ENCODE measurements at regions not wholly inside any gene's neighbourhood (a gene's known extent, or its start where the extent isn't known, plus 50 kb on each side); places are given as distances from the start of the nearest gene placed in this dataset.

DNA sequence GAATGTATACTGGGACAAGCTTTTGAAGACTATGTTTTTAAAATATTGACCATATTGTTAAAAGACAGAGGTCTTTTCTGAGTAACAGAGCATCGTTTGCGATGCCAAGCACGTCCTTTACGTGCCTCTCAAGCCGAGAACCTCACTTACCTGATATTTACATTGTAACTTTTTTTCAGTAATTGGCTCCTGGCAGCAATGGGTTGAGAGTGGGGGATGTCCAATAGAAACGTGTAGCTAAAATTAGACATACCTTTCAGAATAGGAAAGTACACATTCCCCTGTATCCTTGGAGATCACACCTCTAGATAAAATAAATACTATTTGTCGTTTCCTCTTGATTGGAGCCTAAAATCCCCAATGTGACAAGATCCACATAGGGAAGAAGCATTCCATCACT lies 222.2 kb upstream of the RGS6 start:
- Histone ChIP-seq H3K27ac (ENCODE audit: low read depth in 1 of 2, low read length in 2 of 2) (no peak overlapping the region), H3K36me3 (ENCODE audit: control insufficient read depth in 4 of 4, insufficient read depth in 3 of 4, low read depth in 1 of 4, low read length in 3 of 4) (peaks cover 6 to 15% (median 9%) of the 10 kb centered on the region in 4 donors), H3K27me3 (ENCODE audit: control insufficient read depth in 4 of 4, insufficient read depth in 4 of 4, low read length in 3 of 4) (no peaks in the 10 kb centered on the region), H3K4me3 (ENCODE audit: low read depth in 1 of 3, low read length in 3 of 3) (no peak overlapping the region), H3K9ac (ENCODE audit: low read depth in 1 of 2, low read length in 2 of 2) (no peak overlapping the region), H3K9me3 (ENCODE audit: control insufficient read depth in 4 of 4, low read length in 3 of 4) (no peaks in the 10 kb centered on the region), H3K4me1 (ENCODE audit: control insufficient read depth in 4 of 4, insufficient read depth in 4 of 4, low read length in 3 of 4) (peaks cover 0 to 16% (median 11%) of the 10 kb centered on the region in 4 donors)
- DNase-seq (ENCODE audit: low spot score) = no peak
- 97% methylated on average over 7 of the region's 7 CpGs for WGBS
- TF ChIP-seq RXRA (IDR thresholded peaks at IDR 0.05) (no peak), GABPA (IDR thresholded peaks at IDR 0.05 in 1 of 2, conservative IDR thresholded peaks at IDR 0.05 in 1 of 2) (no peak), SP1 (IDR thresholded peaks at IDR 0.05) (no peak), RAD21 (IDR thresholded peaks at IDR 0.05) (no peak), TAF1 (conservative IDR thresholded peaks at IDR 0.05) (no peak), FOXA2 (IDR thresholded peaks at IDR 0.05) (no peak), REST (IDR thresholded peaks at IDR 0.05) (no peak), NR2F2 (IDR thresholded peaks at IDR 0.05) (no peak), CTCF (IDR thresholded peaks at IDR 0.05; ENCODE audit: low read depth, low read length, missing input control) (no peak), HNF4A (conservative IDR thresholded peaks at IDR 0.05) (no peak), YY1 (IDR thresholded peaks at IDR 0.05) (no peak), EGR1 (IDR thresholded peaks at IDR 0.05; ENCODE audit: low read depth in 2 of 2) (no peak), JUND (IDR thresholded peaks at IDR 0.05) (no peak), HNF4G (IDR thresholded peaks at IDR 0.05) (no peak), FOXA1 (IDR thresholded peaks at IDR 0.05) (no peak)
- TF ChIP-seq, protein P1, sequence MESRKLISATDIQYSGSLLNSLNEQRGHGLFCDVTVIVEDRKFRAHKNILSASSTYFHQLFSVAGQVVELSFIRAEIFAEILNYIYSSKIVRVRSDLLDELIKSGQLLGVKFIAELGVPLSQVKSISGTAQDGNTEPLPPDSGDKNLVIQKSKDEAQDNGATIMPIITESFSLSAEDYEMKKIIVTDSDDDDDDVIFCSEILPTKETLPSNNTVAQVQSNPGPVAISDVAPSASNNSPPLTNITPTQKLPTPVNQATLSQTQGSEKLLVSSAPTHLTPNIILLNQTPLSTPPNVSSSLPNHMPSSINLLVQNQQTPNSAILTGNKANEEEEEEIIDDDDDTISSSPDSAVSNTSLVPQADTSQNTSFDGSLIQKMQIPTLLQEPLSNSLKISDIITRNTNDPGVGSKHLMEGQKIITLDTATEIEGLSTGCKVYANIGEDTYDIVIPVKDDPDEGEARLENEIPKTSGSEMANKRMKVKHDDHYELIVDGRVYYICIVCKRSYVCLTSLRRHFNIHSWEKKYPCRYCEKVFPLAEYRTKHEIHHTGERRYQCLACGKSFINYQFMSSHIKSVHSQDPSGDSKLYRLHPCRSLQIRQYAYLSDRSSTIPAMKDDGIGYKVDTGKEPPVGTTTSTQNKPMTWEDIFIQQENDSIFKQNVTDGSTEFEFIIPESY (IDR thresholded peaks at IDR 0.05) = no peak
- TF ChIP-seq, protein P2, sequence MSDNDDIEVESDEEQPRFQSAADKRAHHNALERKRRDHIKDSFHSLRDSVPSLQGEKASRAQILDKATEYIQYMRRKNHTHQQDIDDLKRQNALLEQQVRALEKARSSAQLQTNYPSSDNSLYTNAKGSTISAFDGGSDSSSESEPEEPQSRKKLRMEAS (IDR thresholded peaks at IDR 0.05) = no peak
- TF ChIP-seq, protein P3, sequence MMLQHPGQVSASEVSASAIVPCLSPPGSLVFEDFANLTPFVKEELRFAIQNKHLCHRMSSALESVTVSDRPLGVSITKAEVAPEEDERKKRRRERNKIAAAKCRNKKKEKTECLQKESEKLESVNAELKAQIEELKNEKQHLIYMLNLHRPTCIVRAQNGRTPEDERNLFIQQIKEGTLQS (IDR thresholded peaks at IDR 0.05) = no peak
